ENCODE measurements at regions not wholly inside any gene's neighbourhood (a gene's known extent, or its start where the extent isn't known, plus 50 kb on each side); places are given as distances from the start of the nearest gene placed in this dataset.

GRCh38 chr13:47133011-47133445, 236.2 kb upstream of the HTR2A start:
- TF ChIP-seq CTCF (IDR thresholded peaks at IDR 0.05): no peak
- no peak for TF ChIP-seq ZFX (IDR thresholded peaks at IDR 0.05; ENCODE audit: borderline replicate concordance)

All from 22Rv1 (cell line).